GM18873 (cell line): ENCODE measurements at regions not wholly inside any gene's neighbourhood (a gene's known extent, or its start where the extent isn't known, plus 50 kb on each side); places are given as distances from the start of the nearest gene placed in this dataset.

Experiments
- ATAC-seq: cut with Tn5 transposase; IDR thresholded peaks from one replicate; pipeline ENCODE4 v1.9.1; 2021; ENCODE audit warnings: mild to moderate bottlenecking, moderate library complexity, moderate number of reproducible peaks; ENCODE audit not compliant: unreplicated experiment, low FRiP score

GRCh38 chr18:42137693-42138375 is 182.8 kb downstream of the PIK3C3 start:
- no peak for ATAC-seq

DNA sequence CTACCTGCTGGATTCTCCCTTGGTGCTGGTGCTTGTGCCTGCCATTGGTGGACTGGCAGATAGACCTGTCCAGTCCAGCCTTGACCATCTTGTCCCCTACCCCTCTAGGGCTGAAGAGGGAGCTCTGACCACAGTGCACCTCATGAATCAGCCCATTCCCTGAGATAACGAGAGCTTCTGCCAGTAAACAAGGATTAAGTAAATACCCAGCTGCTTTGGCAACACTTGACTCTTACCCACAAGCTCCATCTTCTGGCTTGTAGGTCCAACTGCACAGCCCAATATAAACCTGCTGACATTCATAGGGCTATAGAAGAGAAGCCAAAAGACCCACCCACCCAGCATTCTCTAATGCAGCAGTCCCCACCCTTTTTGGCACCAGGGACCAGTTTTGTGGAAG is 186.4 kb downstream of the PIK3C3 start:
- no peak for ATAC-seq

DNA sequence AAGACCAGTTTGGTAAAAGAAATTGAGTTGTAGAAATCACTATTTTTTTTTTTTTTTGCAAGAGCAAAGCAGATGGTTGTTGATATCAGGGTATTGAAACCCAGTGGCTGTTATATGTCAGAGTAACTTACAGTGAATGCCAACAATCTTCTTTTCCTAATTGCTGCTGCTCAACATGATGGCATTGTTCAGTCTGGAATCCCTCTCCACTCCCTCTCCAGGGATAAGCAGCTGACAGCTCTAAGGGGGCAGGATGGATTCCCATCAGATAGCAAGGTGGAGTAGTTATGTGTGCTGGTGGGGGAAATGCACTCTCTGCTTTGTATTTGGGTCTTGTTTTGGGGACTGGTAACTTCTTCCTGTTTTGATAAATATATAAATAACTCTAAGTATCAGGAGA is 200.0 kb downstream of the PIK3C3 start:
- ATAC-seq: no peak

DNA sequence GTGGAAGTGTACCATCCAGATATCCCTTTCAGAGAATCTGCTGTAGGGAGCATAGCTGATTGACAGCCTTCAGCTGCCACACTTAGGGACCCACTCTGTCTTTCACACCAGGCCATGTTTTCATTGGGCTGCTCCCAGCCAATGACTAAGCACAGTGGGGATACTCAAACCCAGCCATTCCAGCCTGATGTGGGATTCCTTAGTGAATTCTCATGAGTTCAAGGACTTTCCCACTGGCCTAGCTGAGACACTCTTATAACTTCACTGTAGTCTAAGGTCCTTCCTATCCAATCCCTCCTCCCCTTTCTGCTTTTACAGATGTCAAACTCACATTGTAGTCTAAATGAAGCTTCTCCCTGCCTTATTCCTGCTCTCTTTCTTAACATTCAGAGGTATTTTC is 201.2 kb downstream of the PIK3C3 start:
- no peak for ATAC-seq

DNA sequence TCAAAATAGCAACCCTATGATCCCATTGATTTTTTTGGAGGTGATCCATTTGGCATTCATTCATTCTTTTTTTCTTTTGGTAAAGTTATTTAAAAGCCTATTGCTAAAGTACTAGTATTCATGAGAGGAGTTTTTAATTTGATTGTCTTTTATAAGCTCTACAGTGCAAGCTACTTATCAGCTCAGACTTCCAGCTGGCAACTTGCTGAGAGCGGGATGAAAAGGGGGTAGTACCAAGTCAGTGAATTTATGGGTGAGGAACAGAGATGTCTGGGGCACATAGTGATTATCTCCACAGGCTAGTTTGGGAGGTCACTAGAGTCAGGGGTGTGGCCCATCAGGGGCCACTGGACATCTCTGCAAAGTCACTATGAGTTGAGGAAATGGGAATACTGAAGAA is 202.4 kb downstream of the PIK3C3 start:
- ATAC-seq: no peak

GRCh38 chr18:42157878-42158277 is 202.8 kb downstream of the PIK3C3 start:
- ATAC-seq: no peak

DNA sequence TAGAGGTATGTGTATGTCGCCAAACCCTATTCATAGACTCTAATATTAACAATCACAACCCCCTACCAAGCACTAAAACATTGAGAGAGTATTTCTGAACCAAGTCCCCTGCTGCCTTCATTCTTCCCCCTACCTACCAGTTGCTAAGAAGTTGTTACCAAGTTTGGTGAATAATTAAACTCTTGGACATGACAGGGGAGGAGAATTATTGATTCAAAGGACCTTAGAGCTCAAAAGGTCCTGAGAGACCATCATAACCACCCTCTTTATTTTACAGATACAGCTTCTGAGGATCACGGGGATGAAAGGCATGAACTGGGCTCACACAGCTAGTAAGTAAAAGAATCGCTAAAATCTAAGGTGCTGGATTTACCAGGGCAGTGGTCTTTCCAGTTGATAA is 204.1 kb downstream of the PIK3C3 start:
- no peak for ATAC-seq

- no peak for ATAC-seq
Measured at GRCh38 chr18:42163321-42163720, 208.3 kb downstream of the PIK3C3 start.

- no peak for ATAC-seq
Measured at GRCh38 chr18:42164556-42164955, 209.5 kb downstream of the PIK3C3 start.

DNA sequence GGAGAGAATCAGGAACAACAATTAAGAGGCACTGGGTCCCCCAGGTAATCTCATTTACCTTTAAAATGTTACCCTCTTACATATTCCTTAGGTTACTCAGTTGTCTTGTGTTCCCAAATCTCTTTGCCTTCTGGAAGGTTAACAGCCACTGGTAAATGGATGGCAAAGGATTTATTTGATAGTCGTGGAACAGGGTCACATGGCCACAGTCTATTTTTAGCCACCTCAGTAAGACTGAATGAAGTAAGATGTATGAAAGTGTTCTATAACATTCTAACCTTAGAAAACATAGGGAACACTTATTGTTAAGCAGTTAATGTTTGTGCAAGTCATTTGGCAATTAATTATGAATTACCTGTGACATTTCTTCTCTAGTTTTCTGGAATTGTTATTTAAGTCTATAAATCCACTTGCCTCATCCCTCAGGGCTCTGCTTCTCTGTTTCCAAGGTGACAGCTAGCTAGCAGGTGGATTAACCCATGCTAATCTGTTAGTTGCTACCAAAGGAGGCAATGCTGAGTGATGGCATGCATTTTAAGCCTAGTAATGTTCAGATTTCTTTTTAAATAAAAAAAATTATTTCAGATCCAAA is 211.0 kb downstream of the PIK3C3 start:
- ATAC-seq: no peak

- ATAC-seq: no peak
Measured at GRCh38 chr18:42168487-42168886, 213.5 kb downstream of the PIK3C3 start.

GRCh38 chr18:42168907-42169306 is 213.9 kb downstream of the PIK3C3 start:
- ATAC-seq: no peak

- ATAC-seq: no peak
Measured at GRCh38 chr18:42174909-42175308, 219.9 kb downstream of the PIK3C3 start.

GRCh38 chr18:42176599-42176998 is 221.6 kb downstream of the PIK3C3 start:
- no peak for ATAC-seq

- no peak for ATAC-seq
Measured at GRCh38 chr18:42177390-42177789, 222.4 kb downstream of the PIK3C3 start.

- no peak for ATAC-seq
Measured at GRCh38 chr18:42178376-42179080, 223.5 kb downstream of the PIK3C3 start.

- ATAC-seq: no peak
Measured at GRCh38 chr18:42179542-42180121, 224.6 kb downstream of the PIK3C3 start.

- ATAC-seq: no peak
Measured at GRCh38 chr18:42181474-42181873, 226.4 kb downstream of the PIK3C3 start.

GRCh38 chr18:42182728-42183700 is 228.0 kb downstream of the PIK3C3 start:
- no peak for ATAC-seq

DNA sequence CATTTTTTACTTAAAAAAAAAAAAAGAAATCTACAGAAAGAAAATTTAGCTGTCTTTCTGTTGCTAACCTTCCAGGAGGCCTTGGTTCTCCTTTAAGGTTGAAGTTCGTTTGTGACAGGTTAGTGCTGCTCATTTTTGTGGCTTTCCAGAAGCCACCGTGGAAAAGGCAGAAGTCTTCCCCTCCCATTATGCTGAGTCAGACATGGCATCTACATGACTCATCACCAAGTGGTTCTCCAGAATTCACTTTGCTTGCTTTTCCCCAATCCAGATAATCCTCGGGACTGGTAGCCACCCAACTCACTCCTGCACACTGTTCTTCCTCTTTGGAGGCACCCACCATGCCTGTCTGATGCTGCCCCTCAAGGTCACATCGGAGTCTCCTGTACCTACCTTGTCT is 228.7 kb downstream of the PIK3C3 start:
- ATAC-seq: no peak
